ENCODE measurements at regions not wholly inside any gene's neighbourhood (a gene's known extent, or its start where the extent isn't known, plus 50 kb on each side); places are given as distances from the start of the nearest gene placed in this dataset.

GRCh38 chr2:215626812-215627281 is 191.0 kb upstream of the FN1 start:
- Mint-ChIP-seq H3K9me3 (peaks cover 0 to 5% of the 10 kb centered on the region in 2 donors), H3K36me3 (no peaks in the 10 kb centered on the region), H3K27ac (no peak overlapping the region), H3K4me3 (no peak overlapping the region), H3K4me1 (no peaks in the 10 kb centered on the region), H3K27me3 (ENCODE audit: low read depth in 2 of 2) (peaks cover 0 to 9% of the 10 kb centered on the region in 2 donors)
- no peaks in the 10 kb centered on the region for H3K27me3 ChIP-seq (ENCODE audit: control insufficient read depth, insufficient read depth, low read length)
- no peak for DNase-seq
- intact Hi-C loops (cut with micrococcal nuclease), result no loop called here
- H3K4me3 ChIP-seq (ENCODE audit: low read length), result no peak overlapping the region
- 89% methylated on average over 3 of the region's 5 CpGs for WGBS (ENCODE audit: insufficient coverage)
- H3K4me1 ChIP-seq (ENCODE audit: control insufficient read depth, insufficient read depth, low read length), result no peaks in the 10 kb centered on the region
- ATAC-seq, result no peak
- H3K27ac ChIP-seq (ENCODE audit: low read length), result no peak overlapping the region
- H3K9me3 ChIP-seq (ENCODE audit: control insufficient read depth, insufficient read depth, low read length), result no peaks in the 10 kb centered on the region
- no peaks in the 10 kb centered on the region for H3K36me3 ChIP-seq (ENCODE audit: control insufficient read depth, insufficient read depth, low read length)
- no peak for TF ChIP-seq CTCF (IDR thresholded peaks at IDR 0.05)

GRCh38 chr2:215626063-215626462 is 190.2 kb upstream of the FN1 start:
- 75% methylated on average over 1 of the region's 1 CpG for WGBS (ENCODE audit: insufficient coverage)
- H3K9me3 ChIP-seq (ENCODE audit: control insufficient read depth, insufficient read depth, low read length), result no peaks in the 10 kb centered on the region
- H3K36me3 Mint-ChIP-seq, result no peaks in the 10 kb centered on the region
- H3K27me3 Mint-ChIP-seq (ENCODE audit: low read depth in 2 of 2), result peaks cover 2 to 11% of the 10 kb centered on the region in 2 donors
- no peaks in the 10 kb centered on the region for H3K4me1 Mint-ChIP-seq
- no peak overlapping the region for H3K4me3 ChIP-seq (ENCODE audit: low read length)
- intact Hi-C loops (cut with micrococcal nuclease), result no loop called here
- no peaks in the 10 kb centered on the region for H3K4me1 ChIP-seq (ENCODE audit: control insufficient read depth, insufficient read depth, low read length)
- peaks cover 0 to 5% of the 10 kb centered on the region in 2 donors for H3K9me3 Mint-ChIP-seq
- no peak overlapping the region for H3K27ac ChIP-seq (ENCODE audit: low read length)
- no peaks in the 10 kb centered on the region for H3K27me3 ChIP-seq (ENCODE audit: control insufficient read depth, insufficient read depth, low read length)
- TF ChIP-seq CTCF (IDR thresholded peaks at IDR 0.05), result no peak
- DNase-seq, result no peak
- H3K36me3 ChIP-seq (ENCODE audit: control insufficient read depth, insufficient read depth, low read length), result no peaks in the 10 kb centered on the region
- H3K27ac Mint-ChIP-seq, result no peak overlapping the region
- no peak for ATAC-seq
- H3K4me3 Mint-ChIP-seq, result no peak overlapping the region

DNA sequence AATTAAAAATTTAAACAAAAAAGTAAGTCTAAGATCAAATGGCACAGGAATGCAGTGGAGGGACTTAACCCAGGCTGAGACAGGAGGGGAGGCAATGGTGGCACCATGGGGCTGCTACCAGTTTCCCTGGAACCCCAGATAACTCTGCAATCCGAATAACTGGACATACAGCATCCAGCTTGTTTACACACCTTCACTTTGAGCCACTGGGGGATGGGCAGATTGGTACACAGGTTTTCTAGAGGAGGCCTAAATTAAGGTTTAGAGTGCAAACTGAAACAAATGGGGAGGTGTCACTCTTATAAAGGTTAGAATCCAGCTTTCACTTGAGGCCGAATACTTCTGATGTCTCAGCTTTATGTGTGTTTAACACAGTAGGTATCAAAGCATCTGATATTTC is 189.3 kb upstream of the FN1 start:
- TF ChIP-seq CTCF (IDR thresholded peaks at IDR 0.05), result no peak
- no peak for DNase-seq
- H3K4me1 Mint-ChIP-seq, result no peaks in the 10 kb centered on the region
- peaks cover 4 to 20% of the 10 kb centered on the region in 2 donors for H3K27me3 Mint-ChIP-seq (ENCODE audit: low read depth in 2 of 2)
- Histone ChIP-seq H3K27ac (ENCODE audit: low read length) (no peak overlapping the region), H3K4me1 (ENCODE audit: control insufficient read depth, insufficient read depth, low read length) (no peaks in the 10 kb centered on the region), H3K9me3 (ENCODE audit: control insufficient read depth, insufficient read depth, low read length) (no peaks in the 10 kb centered on the region), H3K4me3 (ENCODE audit: low read length) (no peak overlapping the region), H3K36me3 (ENCODE audit: control insufficient read depth, insufficient read depth, low read length) (no peaks in the 10 kb centered on the region), H3K27me3 (ENCODE audit: control insufficient read depth, insufficient read depth, low read length) (no peaks in the 10 kb centered on the region)
- WGBS (ENCODE audit: insufficient coverage), result 81% methylated on average over 2 of the region's 2 CpGs
- no peaks in the 10 kb centered on the region for H3K9me3 Mint-ChIP-seq
- H3K4me3 Mint-ChIP-seq, result no peak overlapping the region
- ATAC-seq, result no peak
- no peak overlapping the region for H3K27ac Mint-ChIP-seq
- intact Hi-C loops (cut with micrococcal nuclease), result no loop called here
- no peaks in the 10 kb centered on the region for H3K36me3 Mint-ChIP-seq

- no peak for ATAC-seq
- Histone ChIP-seq H3K36me3 (ENCODE audit: control insufficient read depth, insufficient read depth, low read length) (no peaks in the 10 kb centered on the region), H3K4me3 (ENCODE audit: low read length) (no peak overlapping the region), H3K4me1 (ENCODE audit: control insufficient read depth, insufficient read depth, low read length) (peaks cover 2% of the 10 kb centered on the region), H3K9me3 (ENCODE audit: control insufficient read depth, insufficient read depth, low read length) (no peaks in the 10 kb centered on the region), H3K27ac (ENCODE audit: low read length) (no peak overlapping the region), H3K27me3 (ENCODE audit: control insufficient read depth, insufficient read depth, low read length) (no peaks in the 10 kb centered on the region)
- Mint-ChIP-seq H3K9me3 (no peaks in the 10 kb centered on the region), H3K4me1 (no peaks in the 10 kb centered on the region), H3K27me3 (ENCODE audit: low read depth in 2 of 2) (peaks cover 4 to 27% of the 10 kb centered on the region in 2 donors), H3K27ac (no peak overlapping the region), H3K36me3 (no peaks in the 10 kb centered on the region), H3K4me3 (no peak overlapping the region)
- DNase-seq, result no peak
- intact Hi-C loops (cut with micrococcal nuclease), result no loop called here
- WGBS (ENCODE audit: insufficient coverage), result 88% methylated on average over 7 of the region's 7 CpGs
- TF ChIP-seq CTCF (IDR thresholded peaks at IDR 0.05), result no peak
These were observed 188.6 kb upstream of the FN1 start for GRCh38 chr2:215624423-215624829.

Measured in natural killer cell (primary cell).